Epithelial cell of proximal tubule (primary cell): ENCODE measurements at regions not wholly inside any gene's neighbourhood (a gene's known extent, or its start where the extent isn't known, plus 50 kb on each side); places are given as distances from the start of the nearest gene placed in this dataset.

Source experiments
- DNase-seq: peaks from one replicate; pipeline ENCODE4 v3.0.0-alpha.2; 2011; ENCODE audit warnings: low read depth
- H3K4me3 ChIP-seq: 2 replicates; pipeline ENCODE4 v1.5.1; 2011; ENCODE audit warnings: low read depth, mild to moderate bottlenecking, low read length
- CTCF ChIP-seq: conservative IDR thresholded peaks from 2 replicates; pipeline ENCODE4 v1.5.1; 2012; ENCODE audit warnings: low read depth, mild to moderate bottlenecking, low read length

GRCh38 chr5:66519626-66520025 lies 76.6 kb upstream of the MAST4 start:
- no peak overlapping the region for H3K4me3 ChIP-seq
- no peak for DNase-seq
- no peak for TF ChIP-seq CTCF

- no peak for DNase-seq
- TF ChIP-seq CTCF: no peak
- no peak overlapping the region for H3K4me3 ChIP-seq
Observed at GRCh38 chr5:66520854-66521253, 75.3 kb upstream of the MAST4 start.

DNA sequence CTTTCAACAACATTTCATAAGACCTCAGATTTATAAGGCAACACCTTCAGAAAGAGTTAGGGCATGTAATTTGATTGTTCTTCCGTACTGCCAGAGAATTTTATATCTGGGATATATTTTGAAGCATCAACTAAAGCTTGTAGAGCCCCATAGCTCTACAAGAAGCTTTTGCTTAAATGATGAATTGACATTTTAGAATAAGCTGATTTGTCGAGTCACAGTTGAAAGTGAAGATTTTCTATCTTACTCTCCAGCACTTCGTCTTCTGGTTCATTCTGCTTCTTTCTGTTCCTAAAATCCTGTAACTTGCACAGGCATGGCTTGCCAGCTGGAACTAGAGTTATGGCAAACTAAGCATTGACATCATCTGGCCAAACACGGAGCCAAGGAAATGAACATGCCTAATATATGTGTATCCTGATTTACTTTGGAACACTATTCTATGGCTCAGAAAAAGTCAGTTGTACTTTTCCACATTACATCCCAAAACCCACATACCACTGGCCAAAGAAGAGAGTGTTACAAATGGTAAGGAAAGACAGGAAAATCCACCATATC lies 68.6 kb upstream of the MAST4 start:
- DNase-seq: no peak
- TF ChIP-seq CTCF: no peak
- H3K4me3 ChIP-seq: no peak overlapping the region

- TF ChIP-seq CTCF: peak; percentile 30
- H3K4me3 ChIP-seq: no peak overlapping the region
Observed at GRCh38 chr5:66529182-66529581, 67.0 kb upstream of the MAST4 start.

GRCh38 chr5:66529704-66530103 lies 66.5 kb upstream of the MAST4 start:
- DNase-seq: no peak
- H3K4me3 ChIP-seq: no peak overlapping the region
- TF ChIP-seq CTCF: no peak

More at GRCh38 chr5:66529182-66529581, 67.0 kb upstream of the MAST4 start:
- DNase-seq: no peak

DNA sequence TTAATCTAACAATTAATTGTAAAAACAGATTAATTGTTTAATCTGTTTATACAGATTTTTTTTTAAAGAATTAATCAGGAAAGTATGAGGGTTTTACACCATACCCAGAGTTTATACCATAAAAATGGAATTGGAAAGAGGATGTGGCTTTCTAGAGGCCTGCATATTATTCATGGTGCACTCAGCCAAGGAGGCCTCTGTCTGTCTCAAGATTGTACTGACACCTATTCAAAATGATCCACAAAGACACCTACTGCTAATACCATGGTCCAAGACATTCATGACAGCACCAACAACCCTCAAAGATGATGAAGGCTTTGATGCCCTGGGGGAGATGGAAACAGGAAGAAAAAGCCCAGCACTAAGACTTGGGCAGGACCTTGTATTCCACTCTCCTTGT lies 58.1 kb upstream of the MAST4 start:
- DNase-seq: no peak
- H3K4me3 ChIP-seq: no peak overlapping the region
- no peak for TF ChIP-seq CTCF

DNA sequence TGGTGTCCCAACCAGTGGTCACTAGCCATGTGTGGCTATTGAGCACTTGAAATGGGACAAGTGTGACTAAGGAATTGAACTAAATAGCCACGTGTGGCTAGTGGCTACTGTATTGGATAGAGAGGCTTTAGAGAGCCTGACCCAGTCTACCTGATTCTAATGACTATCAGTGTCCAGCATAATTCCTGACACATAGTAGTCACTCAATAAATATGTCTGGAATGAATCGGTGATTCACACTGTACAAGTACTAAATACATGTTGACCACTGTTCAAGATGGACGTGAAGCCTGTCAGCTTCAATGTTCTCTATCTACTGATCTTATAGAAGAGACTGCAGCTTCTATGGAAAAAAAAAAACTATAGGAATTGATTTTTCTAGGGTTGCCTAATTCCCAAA lies 57.7 kb upstream of the MAST4 start:
- TF ChIP-seq CTCF: no peak
- no peak overlapping the region for H3K4me3 ChIP-seq
- DNase-seq: no peak
